HepG2 (cell line): ENCODE measurements at regions not wholly inside any gene's neighbourhood (a gene's known extent, or its start where the extent isn't known, plus 50 kb on each side); places are given as distances from the start of the nearest gene placed in this dataset.

Experiments
- ATAC-seq: fragments of 200-7000 bp; cut with Tn5 transposase; 3 replicates; pipeline ENCODE4 v1.9.1; 2020; ENCODE audit warnings: mild to moderate bottlenecking, moderate library complexity
- BruUV-seq: library from RNA; stranded (reverse); fragments of 400-500 nt; replicated peaks from 2 replicates; lab custom pipeline; 2021; lab: Mats Ljungman, UMichigan
- CTCF ChIA-PET: fragments of 300-600 bp; formaldehyde crosslinking; extraction: SDS; loops from one replicate; lab custom pipeline; 2021; ENCODE audit warnings: low total read pairs, inconsistent platforms, low intra/inter-chr PET ratio; lab: Yijun Ruan, JAX
- POLR2A ChIA-PET: fragments of 350-600 bp; sonication (Branson Sonifier 250); formaldehyde crosslinking; loops from one replicate; lab custom pipeline; 2020; ENCODE audit warnings: antibody characterized with exemption, inconsistent platforms; lab: Yijun Ruan, JAX
- DNase-seq: peaks from one replicate; pipeline ENCODE4 v3.0.0-alpha.2; 2015; ENCODE audit warnings: low spot score
- FAIRE-seq: peaks from 3 replicates; lab custom pipeline; 2011; peaks lifted over from hg19 to GRCh38; lab: Jason Lieb, UNC
- H2AFZ ChIP-seq: one replicate; pipeline ENCODE4 v1.6.1; 2011; ENCODE audit warnings: low read length, inconsistent platforms
- H3K27ac ChIP-seq: fragments of 300-600 bp; 3 replicates; pipeline ENCODE4 v1.8.0; 2011; ENCODE audit warnings: mixed run types, mild to moderate bottlenecking, mixed read lengths, low read length, inconsistent platforms; ENCODE audit not compliant: insufficient read depth; ENCODE audit errors: extremely low read length
- H3K27me3 ChIP-seq, 2 experiments: fragments of 200-600 bp in 1 of 2; 2 replicates in 1 of 2; 3 replicates in 1 of 2; pipeline versions ENCODE4 v1.6.0 to v1.8.0; 2011; ENCODE audit warnings: low read length in 2 of 2, mild to moderate bottlenecking in 2 of 2, moderate library complexity in 2 of 2, inconsistent platforms in 1 of 2; ENCODE audit not compliant: insufficient read depth in 2 of 2, control insufficient read depth in 1 of 2
- H3K36me3 ChIP-seq, 2 experiments: fragments of 200-600 bp in 1 of 2; replicated peaks in 1 of 2; 2 replicates in 1 of 2; 3 replicates in 1 of 2; pipeline versions ENCODE4 v1.5.1 to v1.8.0; 2011; ENCODE audit warnings: low read length in 2 of 2, inconsistent platforms in 1 of 2; ENCODE audit not compliant: insufficient read depth in 2 of 2, control insufficient read depth in 1 of 2
- H3K4me1 ChIP-seq: 2 replicates; pipeline ENCODE4 v1.5.1; 2012; ENCODE audit warnings: low read length, inconsistent platforms; ENCODE audit not compliant: insufficient read depth
- H3K4me2 ChIP-seq: 2 replicates; pipeline ENCODE4 v1.6.0; 2011; ENCODE audit warnings: low read depth, low read length, inconsistent platforms
- H3K4me3 ChIP-seq, 3 experiments: fragments of 200-600 bp in 1 of 3; sonication (generic), shearing (Covaris generic) in 1 of 3; replicated peaks in 1 of 3; 2 replicates each; pipeline ENCODE4 v1.5.1; 2011 to 2016; ENCODE audit warnings: low read length in 3 of 3, inconsistent platforms in 2 of 3, low read depth in 2 of 3, mild to moderate bottlenecking in 2 of 3, control low read depth in 1 of 3, mixed read lengths in 1 of 3; ENCODE audit not compliant: insufficient read depth in 1 of 3
- H3K79me2 ChIP-seq: one replicate; pipeline ENCODE4 v1.6.1; 2011; ENCODE audit warnings: low read length, inconsistent platforms; ENCODE audit not compliant: insufficient read depth
- H3K9ac ChIP-seq: 2 replicates; pipeline ENCODE4 v1.6.0; 2011; ENCODE audit warnings: mild to moderate bottlenecking, low read depth, low read length, inconsistent platforms; ENCODE audit not compliant: insufficient read depth
- H3K9me3 ChIP-seq: 2 replicates; pipeline ENCODE4 v1.5.1; 2012; ENCODE audit warnings: mild to moderate bottlenecking, low read length
- H4K20me1 ChIP-seq: 2 replicates; pipeline ENCODE4 v1.6.0; 2011; ENCODE audit warnings: inconsistent platforms, mild to moderate bottlenecking, low read length, moderate library complexity; ENCODE audit not compliant: insufficient read depth
- NFRKB ChIP-seq: fragments of 450-650 bp; IDR thresholded peaks from 2 replicates; pipeline ENCODE4 v1.6.1; 2017
- SYNCRIP ChIP-seq: fragments of 200-400 bp; formaldehyde crosslinking; IDR thresholded peaks from 2 replicates; pipeline ENCODE4 v1.6.1; 2018; ENCODE audit warnings: mild to moderate bottlenecking, low read depth, low read length; ENCODE audit not compliant: insufficient read depth
- ZNF326 ChIP-seq: sonication (generic); formaldehyde crosslinking; IDR thresholded peaks from 2 replicates; pipeline ENCODE4 v1.4.0; 2020; ENCODE audit warnings: missing genetic modification reagents, borderline replicate concordance
- WGBS: methylation state at CpG from one replicate; pipeline ENCODE4 v1.1.6; 2017; ENCODE audit warnings: low lambda C conversion rate; 5-methylcytosine and 5-hydroxymethylcytosine counted together
- in situ Hi-C: cut with HindIII; loops from 2 replicates; pipeline ENCODE4 v1.10.0; 2017; ENCODE audit warnings: low pct_unique_long_range_greater_than_20kb; ENCODE audit not compliant: extremely low pct_ligation_motif_present
- intact Hi-C: fragments of 100-400 bp; cut with micrococcal nuclease; formaldehyde crosslinking; loops from one replicate; pipeline ENCODE4 v1.10.0; 2022; ENCODE audit not compliant: unreplicated experiment
- TF ChIP-seq, protein P1 (sequence below): sonication (generic); formaldehyde crosslinking; IDR thresholded peaks from 2 replicates; pipeline ENCODE4 v1.4.0; 2020; ENCODE audit warnings: missing genetic modification reagents

DNA sequence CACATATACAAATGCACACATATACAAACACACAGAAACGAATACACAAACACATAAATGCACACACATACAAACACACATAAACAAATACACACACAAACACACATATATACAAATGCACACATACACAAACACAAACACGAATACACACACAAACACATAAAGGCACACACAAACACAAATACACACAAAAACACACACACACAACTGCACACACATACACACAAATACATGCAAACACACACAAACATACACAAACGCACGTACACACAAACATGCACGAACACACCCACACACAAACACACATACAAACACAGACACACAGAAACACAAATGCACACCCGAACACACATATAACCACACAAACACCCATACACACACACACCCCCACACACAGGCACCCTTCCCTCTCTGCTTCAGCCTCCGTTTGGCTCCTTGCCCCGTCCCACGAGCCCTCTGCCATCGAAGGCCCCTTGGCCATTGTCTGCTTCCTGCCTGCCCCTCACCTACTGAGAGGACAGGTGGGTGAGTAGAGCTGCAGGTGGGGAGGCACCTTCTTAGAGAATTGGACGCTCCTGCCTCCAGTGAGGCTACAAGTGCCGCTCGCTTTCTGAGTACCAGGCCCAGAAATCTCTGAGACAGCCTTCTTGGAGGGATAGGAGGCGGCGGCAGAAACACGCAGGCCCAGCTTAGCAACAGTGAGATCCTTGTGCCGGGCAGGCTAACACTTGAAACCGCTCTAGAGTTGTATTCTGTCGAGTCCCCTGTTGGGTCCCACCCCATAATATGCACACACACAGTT is 331.2 kb downstream of the FOXL1 start (continued):
- no peak for TF ChIP-seq SYNCRIP

DNA sequence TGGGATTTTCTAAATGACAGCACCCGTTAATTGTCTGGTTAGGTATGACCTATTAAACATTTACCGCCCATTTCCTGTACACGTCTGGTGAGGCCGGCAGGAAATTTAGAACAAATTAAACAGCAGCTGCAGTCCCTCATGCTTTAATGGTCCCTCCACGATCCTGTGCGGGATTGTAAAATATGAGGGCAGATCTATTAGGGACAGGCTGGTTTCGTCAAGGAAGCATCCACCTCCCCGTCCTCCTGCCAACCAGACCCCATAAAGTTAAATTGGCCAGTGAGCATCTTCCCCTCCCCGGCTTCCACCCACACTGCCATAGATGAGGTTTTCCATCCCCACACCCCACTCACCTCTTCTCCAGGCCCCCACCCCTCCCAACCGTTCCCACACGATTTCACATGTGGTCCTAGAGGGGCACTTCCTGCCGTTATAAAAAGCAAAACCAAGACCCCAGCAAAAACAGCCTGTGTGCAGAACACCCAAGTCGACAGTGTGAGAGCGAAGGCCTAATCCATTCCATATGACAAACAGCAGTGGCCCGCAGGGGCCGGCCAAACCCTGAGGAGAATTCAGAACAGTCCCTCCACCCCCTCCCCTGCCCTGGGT is 331.9 kb downstream of the FOXL1 start:
- ChIA-PET POLR2A (no interaction called here), CTCF (no interaction called here)

More for the DNA sequence above, 331.9 kb downstream of the FOXL1 start:
- H3K4me1 ChIP-seq: no peaks in the 10 kb centered on the region
- intact Hi-C loops: no loop called here
- peaks cover 7% of the 10 kb centered on the region; the same call in 1 of the 2 replicates for H3K9me3 ChIP-seq
- DNase-seq (no peak), ATAC-seq (no peak), FAIRE-seq (no peak)
- H2AFZ ChIP-seq: no peak overlapping the region
- no peak overlapping the region for H3K27ac ChIP-seq
- H3K79me2 ChIP-seq: no peaks in the 10 kb centered on the region
- no TSS peak for BruUV-seq
- no peaks in the 10 kb centered on the region for H3K36me3 ChIP-seq
- no peaks in the 10 kb centered on the region for H4K20me1 ChIP-seq
- 53% methylated on average over 16 of the region's 16 CpGs for WGBS
- TF ChIP-seq, protein P1, sequence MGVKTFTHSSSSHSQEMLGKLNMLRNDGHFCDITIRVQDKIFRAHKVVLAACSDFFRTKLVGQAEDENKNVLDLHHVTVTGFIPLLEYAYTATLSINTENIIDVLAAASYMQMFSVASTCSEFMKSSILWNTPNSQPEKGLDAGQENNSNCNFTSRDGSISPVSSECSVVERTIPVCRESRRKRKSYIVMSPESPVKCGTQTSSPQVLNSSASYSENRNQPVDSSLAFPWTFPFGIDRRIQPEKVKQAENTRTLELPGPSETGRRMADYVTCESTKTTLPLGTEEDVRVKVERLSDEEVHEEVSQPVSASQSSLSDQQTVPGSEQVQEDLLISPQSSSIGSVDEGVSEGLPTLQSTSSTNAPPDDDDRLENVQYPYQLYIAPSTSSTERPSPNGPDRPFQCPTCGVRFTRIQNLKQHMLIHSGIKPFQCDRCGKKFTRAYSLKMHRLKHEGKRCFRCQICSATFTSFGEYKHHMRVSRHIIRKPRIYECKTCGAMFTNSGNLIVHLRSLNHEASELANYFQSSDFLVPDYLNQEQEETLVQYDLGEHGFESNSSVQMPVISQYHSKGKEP: no peak
- TF ChIP-seq NFRKB (no peak), ZNF326 (CRISPR knock-in tag) (no peak)
- H3K9ac ChIP-seq: no peak overlapping the region
- no peak overlapping the region for H3K4me3 ChIP-seq
- no peak overlapping the region for H3K4me2 ChIP-seq
- in situ Hi-C loops: no loop called here
- H3K27me3 ChIP-seq: peaks cover 2 to 30% of the 10 kb centered on the region in 2 experiments; a peak in 3 of 5 replicates
